ENCODE measurements at regions not wholly inside any gene's neighbourhood (a gene's known extent, or its start where the extent isn't known, plus 50 kb on each side); places are given as distances from the start of the nearest gene placed in this dataset.

GRCh38 chr2:104438481-104438880, 415.4 kb upstream of the POU3F3 start:
- TF ChIP-seq CTCF (conservative IDR thresholded peaks at IDR 0.05 in 1 of 2, IDR thresholded peaks at IDR 0.05 in 1 of 2; ENCODE audit: low read depth in 1 of 2, low read length in 2 of 2): no peak
- no peak for TF ChIP-seq EZH2 (IDR thresholded peaks at IDR 0.05; ENCODE audit: low read length, missing control alignments)

All from fibroblast of lung (primary cell).